ENCODE measurements at regions not wholly inside any gene's neighbourhood (a gene's known extent, or its start where the extent isn't known, plus 50 kb on each side); places are given as distances from the start of the nearest gene placed in this dataset.

GRCh38 chr9:113701774-113702755 lies 174.0 kb upstream of the ZNF618 start:
- TF ChIP-seq, protein P1, sequence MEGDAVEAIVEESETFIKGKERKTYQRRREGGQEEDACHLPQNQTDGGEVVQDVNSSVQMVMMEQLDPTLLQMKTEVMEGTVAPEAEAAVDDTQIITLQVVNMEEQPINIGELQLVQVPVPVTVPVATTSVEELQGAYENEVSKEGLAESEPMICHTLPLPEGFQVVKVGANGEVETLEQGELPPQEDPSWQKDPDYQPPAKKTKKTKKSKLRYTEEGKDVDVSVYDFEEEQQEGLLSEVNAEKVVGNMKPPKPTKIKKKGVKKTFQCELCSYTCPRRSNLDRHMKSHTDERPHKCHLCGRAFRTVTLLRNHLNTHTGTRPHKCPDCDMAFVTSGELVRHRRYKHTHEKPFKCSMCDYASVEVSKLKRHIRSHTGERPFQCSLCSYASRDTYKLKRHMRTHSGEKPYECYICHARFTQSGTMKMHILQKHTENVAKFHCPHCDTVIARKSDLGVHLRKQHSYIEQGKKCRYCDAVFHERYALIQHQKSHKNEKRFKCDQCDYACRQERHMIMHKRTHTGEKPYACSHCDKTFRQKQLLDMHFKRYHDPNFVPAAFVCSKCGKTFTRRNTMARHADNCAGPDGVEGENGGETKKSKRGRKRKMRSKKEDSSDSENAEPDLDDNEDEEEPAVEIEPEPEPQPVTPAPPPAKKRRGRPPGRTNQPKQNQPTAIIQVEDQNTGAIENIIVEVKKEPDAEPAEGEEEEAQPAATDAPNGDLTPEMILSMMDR (IDR thresholded peaks at IDR 0.05; ENCODE audit: poor library complexity) = no peak
- no peak for TF ChIP-seq EZH2 (IDR thresholded peaks at IDR 0.05; ENCODE audit: borderline replicate concordance)

Measured in hepatocyte (in vitro differentiated cells).